SK-N-SH (cell line): ENCODE measurements at regions not wholly inside any gene's neighbourhood (a gene's known extent, or its start where the extent isn't known, plus 50 kb on each side); places are given as distances from the start of the nearest gene placed in this dataset.

Experiments
- CTCF ChIA-PET: fragments of 300-600, 350-600 bp; formaldehyde crosslinking; extraction: SDS; loops from one replicate; lab custom pipeline; 2021; lab: Yijun Ruan, JAX
- POLR2A ChIA-PET: fragments of 350-600 bp; sonication (Branson Sonifier 250); formaldehyde crosslinking; extraction: SDS; loops from one replicate; lab custom pipeline; 2020; ENCODE audit warnings: antibody characterized with exemption, inconsistent platforms; lab: Yijun Ruan, JAX
- DNase-seq: peaks from one replicate; pipeline ENCODE4 v3.0.0; 2012
- H2AFZ ChIP-seq: fragments of 200-600 bp; sonication (generic); 2 replicates; pipeline ENCODE4 v1.8.1; 2016; ENCODE audit warnings: antibody characterized with exemption, mild to moderate bottlenecking, low read depth
- H3F3A ChIP-seq: fragments of 200-600 bp; sonication (generic); replicated peaks from 2 replicates; pipeline ENCODE3; 2016; ENCODE audit warnings: antibody characterized with exemption, mild to moderate bottlenecking; ENCODE audit not compliant: insufficient read depth
- H3K27ac ChIP-seq, 2 experiments: fragments of 200-500 bp in 1 of 2; fragments of 200-600 bp in 1 of 2; sonication (Bioruptor generic) in 1 of 2; sonication (generic), shearing (Covaris generic) in 1 of 2; 2 replicates each; pipeline versions ENCODE4 v1.5.1 to v1.6.1; 2014 to 2016; ENCODE audit warnings: low read depth in 2 of 2, inconsistent platforms in 1 of 2, low read length in 1 of 2, mild to moderate bottlenecking in 1 of 2, mixed read lengths in 1 of 2
- H3K27me3 ChIP-seq: fragments of 200-600 bp; sonication (generic), shearing (Covaris generic); 2 replicates; pipeline ENCODE4 v1.6.1; 2016; ENCODE audit warnings: mixed run types; ENCODE audit not compliant: insufficient read depth
- H3K36me3 ChIP-seq, 2 experiments: fragments of 200-500 bp in 1 of 2; fragments of 200-600 bp in 1 of 2; sonication (Bioruptor generic) in 1 of 2; sonication (generic) in 1 of 2; replicated peaks in 1 of 2; 2 replicates each; pipeline versions ENCODE3 to v1.5.1; 2014 to 2016; ENCODE audit warnings: low read length in 1 of 2, mild to moderate bottlenecking in 1 of 2; ENCODE audit not compliant: insufficient read depth in 2 of 2, control insufficient read depth in 1 of 2
- H3K4me1 ChIP-seq, 2 experiments: fragments of 200-500 bp in 1 of 2; fragments of 200-600 bp in 1 of 2; sonication (Bioruptor generic) in 1 of 2; sonication (generic), shearing (Covaris generic) in 1 of 2; 2 replicates each; pipeline versions ENCODE4 v1.5.1 to v1.6.1; 2014 to 2016; ENCODE audit warnings: low read depth in 1 of 2, low read length in 1 of 2, mixed run types in 1 of 2; ENCODE audit not compliant: insufficient read depth in 2 of 2, control insufficient read depth in 1 of 2
- H3K4me2 ChIP-seq: fragments of 200-600 bp; sonication (generic), shearing (Covaris generic); 2 replicates; pipeline ENCODE4 v1.6.1; 2017; ENCODE audit warnings: mixed run types
- H3K4me3 ChIP-seq, 2 experiments: fragments of 200-500 bp in 1 of 2; fragments of 200-600 bp in 1 of 2; sonication (Bioruptor generic) in 1 of 2; sonication (generic), shearing (Covaris generic) in 1 of 2; 2 replicates each; pipeline versions ENCODE4 v1.5.1 to v1.8.1; 2014 to 2016; ENCODE audit warnings: low read depth in 2 of 2, inconsistent platforms in 1 of 2, low read length in 1 of 2, mild to moderate bottlenecking in 1 of 2, mixed read lengths in 1 of 2, moderate library complexity in 1 of 2
- H3K79me2 ChIP-seq: fragments of 200-600 bp; sonication (generic); 2 replicates; pipeline ENCODE4 v1.8.1; 2017; ENCODE audit warnings: mild to moderate bottlenecking; ENCODE audit not compliant: insufficient read depth
- H3K9ac ChIP-seq: fragments of 200-600 bp; sonication (generic); 2 replicates; pipeline ENCODE4 v1.6.1; 2017; ENCODE audit warnings: mixed run types
- H3K9me2 ChIP-seq: fragments of 200-600 bp; sonication (generic); 2 replicates; pipeline ENCODE4 v1.6.1; 2017; ENCODE audit warnings: mixed run types
- H3K9me3 ChIP-seq: fragments of 200-600 bp; sonication (generic); 2 replicates; pipeline ENCODE4 v1.6.1; 2017; ENCODE audit warnings: mixed run types, mild to moderate bottlenecking, moderate library complexity
- H4K20me1 ChIP-seq: fragments of 200-600 bp; sonication (generic); 2 replicates; pipeline ENCODE4 v1.6.1; 2017; ENCODE audit warnings: mild to moderate bottlenecking, mixed run types; ENCODE audit not compliant: insufficient read depth
- CHD2 ChIP-seq: fragments of 150-350 bp; IDR thresholded peaks from 2 replicates; pipeline ENCODE4 v1.6.1; 2018; ENCODE audit warnings: low read length; ENCODE audit not compliant: partially characterized antibody
- CTCF ChIP-seq: fragments of 200-600 bp; sonication (generic); IDR thresholded peaks from 2 replicates; pipeline ENCODE4 v1.6.1; 2017; ENCODE audit warnings: antibody characterized with exemption, mild to moderate bottlenecking, moderate library complexity
- FOSL2 ChIP-seq: IDR thresholded peaks from 2 replicates; pipeline ENCODE4 v1.4.0; 2012; ENCODE audit warnings: low read depth, mild to moderate bottlenecking, moderate library complexity, borderline replicate concordance
- FOXM1 ChIP-seq: IDR thresholded peaks from 2 replicates; pipeline ENCODE4 v1.4.0; 2012; ENCODE audit warnings: low read depth, mild to moderate bottlenecking
- GABPA ChIP-seq: IDR thresholded peaks from 2 replicates; pipeline ENCODE4 v1.4.0; 2012; ENCODE audit warnings: low read depth, mild to moderate bottlenecking
- GATA2 ChIP-seq: sonication (generic); formaldehyde crosslinking; IDR thresholded peaks from 2 replicates; pipeline ENCODE4 v1.5.0; 2020; ENCODE audit warnings: mild to moderate bottlenecking, missing genetic modification reagents
- MEF2A ChIP-seq: IDR thresholded peaks from 2 replicates; pipeline ENCODE4 v1.4.0; 2012; ENCODE audit warnings: low read depth, borderline replicate concordance
- NRF1 ChIP-seq: IDR thresholded peaks from 2 replicates; pipeline ENCODE4 v1.6.1; 2012; ENCODE audit warnings: low read depth, mild to moderate bottlenecking, low read length
- PBX3 ChIP-seq: IDR thresholded peaks from 2 replicates; pipeline ENCODE4; 2012
- RAD21 ChIP-seq: IDR thresholded peaks from 2 replicates; pipeline ENCODE4 v1.6.1; 2012; ENCODE audit warnings: mild to moderate bottlenecking, low read length
- REST ChIP-seq: IDR thresholded peaks from 2 replicates; pipeline ENCODE4 v1.6.1; 2012; ENCODE audit warnings: mild to moderate bottlenecking, low read depth, low read length, moderate library complexity
- SMC3 ChIP-seq: IDR thresholded peaks from 2 replicates; pipeline ENCODE4 v1.6.1; 2012; ENCODE audit warnings: low read depth, low read length, improper control_type of control experiment
- USF2 ChIP-seq: fragments of 150-350 bp; IDR thresholded peaks from 2 replicates; pipeline ENCODE4 v1.6.1; 2017; ENCODE audit warnings: antibody characterized with exemption, low read length, low read depth, borderline replicate concordance
- WGBS: methylation state at CpG from one replicate; pipeline ENCODE4 v1.1.6; 2017; ENCODE audit warnings: low lambda C conversion rate; 5-methylcytosine and 5-hydroxymethylcytosine counted together

GRCh38 chr17:33520426-33521330 is 227.6 kb upstream of the ASIC2 start:
- DNase-seq: peak; percentile 83
- H3K27ac ChIP-seq: no peak overlapping the region
- H4K20me1 ChIP-seq: no peaks in the 10 kb centered on the region

GRCh38 chr17:33521784-33522183 is 228.7 kb upstream of the ASIC2 start:
- no peak overlapping the region for H2AFZ ChIP-seq
- H3K27ac ChIP-seq: no peak overlapping the region
- H3K9me2 ChIP-seq: no peaks in the 10 kb centered on the region
- peaks cover 0 to 2% of the 10 kb centered on the region in 2 experiments; a peak in 1 of 4 replicates for H3K4me1 ChIP-seq
- 35% methylated on average over 4 of the region's 5 CpGs for WGBS
- H3K27me3 ChIP-seq: no peaks in the 10 kb centered on the region
- H3K36me3 ChIP-seq: no peaks in the 10 kb centered on the region
- H3K79me2 ChIP-seq: no peaks in the 10 kb centered on the region
- CTCF ChIA-PET: interaction anchor here (0.5 to 6.1 kb wide), 16 partner anchors 8 to 483 kb away, joined by 3 to 37 read pairs (median 6); no protein-coding TSS in a partner anchor
- H4K20me1 ChIP-seq: no peaks in the 10 kb centered on the region
- H3K4me3 ChIP-seq: no peak overlapping the region
- no peaks in the 10 kb centered on the region for H3K9me3 ChIP-seq
- DNase-seq: peak; percentile 70
- POLR2A ChIA-PET: no interaction called here
- H3F3A ChIP-seq: no peaks in the 10 kb centered on the region
- no peak overlapping the region for H3K9ac ChIP-seq
- H3K4me2 ChIP-seq: no peak overlapping the region
- TF ChIP-seq MEF2A (no peak), FOXM1 (no peak), GATA2 (CRISPR knock-in tag) (no peak), FOSL2 (no peak), GABPA (no peak), USF2 (no peak), SMC3 (peak; percentile 38), REST (no peak), NRF1 (no peak), CHD2 (no peak)

More at GRCh38 chr17:33520426-33521330, 227.6 kb upstream of the ASIC2 start:
- 40% methylated on average over 13 of the region's 13 CpGs for WGBS
- no peaks in the 10 kb centered on the region for H3K79me2 ChIP-seq
- H3K4me2 ChIP-seq: no peak overlapping the region
- H2AFZ ChIP-seq: no peak overlapping the region
- CTCF ChIA-PET: interaction anchor here (0.6 to 6.1 kb wide), 44 partner anchors 9 to 840 kb away, joined by 3 to 37 read pairs (median 4); partner anchors contain the start of gene ASIC2
- H3K9ac ChIP-seq: no peak overlapping the region
- no peaks in the 10 kb centered on the region for H3F3A ChIP-seq
- no peaks in the 10 kb centered on the region for H3K27me3 ChIP-seq
- no peak overlapping the region for H3K4me3 ChIP-seq
- no peaks in the 10 kb centered on the region for H3K36me3 ChIP-seq
- H3K9me3 ChIP-seq: no peaks in the 10 kb centered on the region
- POLR2A ChIA-PET: no interaction called here
- H3K4me1 ChIP-seq: peaks cover 0 to 5% of the 10 kb centered on the region in 2 experiments; a peak in 1 of 4 replicates
- TF ChIP-seq CTCF (peak; percentile 89), NRF1 (no peak), RAD21 (peak; percentile 61), PBX3 (no peak), SMC3 (peak; percentile 60; the same call in 1 of the 2 replicates)
- no peaks in the 10 kb centered on the region for H3K9me2 ChIP-seq
